GM21515 (cell line): ENCODE measurements at regions not wholly inside any gene's neighbourhood (a gene's known extent, or its start where the extent isn't known, plus 50 kb on each side); places are given as distances from the start of the nearest gene placed in this dataset.
A peak's percentile ranks its signal among the peaks of the same experiment; 100 is the strongest.
"Not testable (repeated sequence)": the region's sequence is repeated elsewhere in the genome, so short reads cannot be mapped to it uniquely, and the experiment has no call there.

Experiments used
- ATAC-seq: cut with Tn5 transposase; IDR thresholded peaks from one replicate; pipeline ENCODE4 v1.9.1; 2021; ENCODE audit not compliant: unreplicated experiment

DNA sequence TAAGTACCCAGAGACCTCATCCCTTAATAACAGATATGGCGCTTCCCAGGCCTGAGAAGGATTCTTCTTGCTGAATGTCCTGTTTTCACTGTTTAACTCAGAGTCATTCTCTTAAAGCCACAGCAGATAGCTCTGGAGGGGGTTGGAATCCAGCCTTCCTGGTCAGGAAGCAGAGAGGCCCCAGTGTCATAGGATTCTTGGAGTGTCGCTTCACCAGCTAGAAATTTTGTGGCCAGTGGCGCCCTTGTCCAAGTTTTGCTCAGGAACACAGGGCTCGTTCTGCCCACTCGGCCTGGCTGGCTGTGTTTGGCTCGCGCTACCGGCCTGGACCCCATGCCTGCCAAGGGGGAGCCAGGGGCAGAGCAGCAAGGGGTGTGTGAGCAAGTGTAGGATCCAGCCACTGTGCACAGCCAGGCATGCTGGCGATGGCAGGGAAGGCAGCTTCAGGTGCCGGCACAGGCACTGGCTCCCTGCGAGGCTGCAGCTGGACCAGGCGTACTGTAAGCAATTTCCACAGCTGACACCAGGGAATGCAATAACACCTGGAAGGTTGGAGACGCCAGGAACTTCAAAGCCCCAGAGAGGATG, 214.8 kb upstream of the SESN3 start:
- no peak for ATAC-seq

DNA sequence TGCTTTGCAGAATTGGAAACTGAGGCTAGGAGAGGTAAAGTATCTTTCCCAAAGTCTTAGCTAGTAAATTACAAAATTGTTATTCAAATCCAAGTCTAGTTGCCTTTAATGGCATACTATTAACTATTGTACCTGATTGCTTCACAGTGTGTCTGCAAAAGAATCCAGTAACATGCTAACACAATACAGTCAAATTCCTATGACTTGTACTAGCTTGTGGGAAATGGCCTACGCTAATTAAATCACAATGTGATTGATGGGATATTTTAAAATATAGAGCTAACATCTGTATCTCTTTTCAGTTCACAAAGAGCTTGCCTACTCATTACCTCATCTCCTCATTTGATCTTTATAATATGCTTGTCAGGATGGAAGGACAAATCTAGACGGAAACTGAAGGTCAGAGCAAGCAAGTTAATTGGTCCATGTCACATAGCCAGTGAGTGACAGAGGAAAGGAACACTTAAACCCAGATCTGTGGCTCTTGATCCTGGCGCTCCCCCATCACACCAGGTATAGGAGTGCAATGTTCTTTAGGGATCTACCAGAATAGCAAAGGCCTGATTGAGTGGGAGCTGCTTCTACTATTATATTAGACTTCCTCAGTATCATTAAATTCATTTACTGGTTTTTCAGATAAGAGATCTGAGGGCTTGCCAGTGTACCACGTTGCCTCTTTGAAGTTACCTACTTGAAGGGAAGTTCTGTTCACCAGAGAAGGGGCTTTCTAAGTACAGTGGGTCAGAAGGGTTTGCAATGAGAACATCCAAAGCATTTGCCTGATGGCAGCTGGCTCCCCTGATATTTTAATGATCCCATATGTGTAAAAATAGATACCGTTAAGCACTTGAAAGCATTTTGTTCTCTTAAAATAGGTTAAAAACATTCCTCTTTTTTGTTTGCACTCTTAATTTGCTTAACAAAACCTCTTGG, 213.6 kb upstream of the SESN3 start:
- no peak for ATAC-seq

DNA sequence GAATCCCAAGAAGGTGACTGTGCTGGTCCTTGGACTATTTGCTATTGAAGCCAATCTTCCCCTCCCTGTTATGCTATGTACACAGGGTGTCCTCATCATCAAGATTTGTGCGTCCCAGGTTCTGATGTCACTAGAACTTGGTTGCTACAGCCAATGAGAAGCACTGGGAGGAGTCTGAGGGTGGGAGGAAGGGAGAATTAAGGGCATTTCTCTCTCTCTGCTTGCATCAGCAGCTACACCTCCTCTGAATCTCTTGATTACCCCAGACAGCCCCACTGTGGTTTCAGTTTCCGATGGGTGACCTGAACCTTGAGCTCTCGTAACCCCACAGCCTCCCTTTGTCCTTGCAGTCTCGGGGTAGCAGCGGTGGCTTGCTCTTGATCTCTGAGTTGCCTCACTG, 212.4 kb upstream of the SESN3 start:
- peak; percentile 75 for ATAC-seq

DNA sequence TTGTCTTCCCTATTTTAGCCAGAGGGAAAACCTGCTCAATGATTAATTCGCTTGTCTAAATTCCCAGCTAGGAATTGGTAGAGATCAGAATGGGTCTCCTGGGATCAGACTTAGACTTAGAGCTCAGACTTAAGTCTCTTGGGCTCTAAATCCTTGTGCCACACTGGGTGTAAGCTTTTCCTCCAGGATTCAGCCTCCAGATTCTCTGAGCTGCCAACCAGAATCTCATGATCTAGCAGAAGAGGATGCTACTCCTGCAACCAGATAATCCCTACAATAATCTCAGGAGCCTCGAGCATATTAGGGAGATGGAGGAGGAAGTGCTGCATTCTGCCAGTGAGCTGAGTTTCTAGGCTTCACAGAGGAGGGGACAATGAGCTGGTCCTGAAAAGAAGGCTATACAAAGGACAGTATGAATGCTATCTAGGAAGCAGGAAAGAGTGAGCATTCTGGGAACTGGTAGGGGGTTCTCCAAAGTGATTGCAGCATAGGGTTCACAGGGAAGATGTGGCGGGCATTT, 211.6 kb upstream of the SESN3 start:
- no peak for ATAC-seq

DNA sequence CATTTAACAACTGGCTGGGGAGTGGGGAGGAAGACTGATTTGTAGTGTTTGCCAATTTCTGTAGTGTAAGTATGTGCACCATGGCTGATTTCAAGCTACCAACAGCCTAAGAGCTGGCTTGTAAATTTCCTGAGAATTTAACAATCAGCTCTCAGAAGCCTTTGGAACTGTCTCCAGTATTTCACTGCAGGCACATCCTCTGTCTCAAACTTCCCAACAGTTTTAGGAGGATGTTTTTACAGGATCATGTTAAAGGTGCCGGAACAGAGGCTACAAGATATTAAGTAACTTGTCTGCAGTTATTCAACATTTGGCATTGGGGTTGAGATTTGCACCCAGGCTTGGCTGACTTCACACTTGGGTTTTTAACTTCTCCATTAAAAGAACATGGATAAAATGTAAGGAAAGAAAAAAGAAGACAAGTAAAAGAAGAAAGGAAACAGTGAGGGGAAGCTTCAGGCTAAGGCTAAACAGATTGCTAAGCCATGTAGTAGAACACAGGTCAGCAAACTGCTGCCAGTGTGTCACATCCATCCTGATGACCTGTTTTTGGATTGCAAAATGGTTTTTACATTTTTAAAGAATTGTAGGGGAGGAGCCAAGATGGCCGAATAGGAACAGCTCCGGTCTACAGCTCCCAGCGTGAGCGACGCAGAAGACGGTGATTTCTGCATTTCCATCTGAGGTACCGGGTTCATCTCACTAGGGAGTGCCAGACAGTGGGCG, 204.8 kb upstream of the SESN3 start:
- no peak for ATAC-seq

DNA sequence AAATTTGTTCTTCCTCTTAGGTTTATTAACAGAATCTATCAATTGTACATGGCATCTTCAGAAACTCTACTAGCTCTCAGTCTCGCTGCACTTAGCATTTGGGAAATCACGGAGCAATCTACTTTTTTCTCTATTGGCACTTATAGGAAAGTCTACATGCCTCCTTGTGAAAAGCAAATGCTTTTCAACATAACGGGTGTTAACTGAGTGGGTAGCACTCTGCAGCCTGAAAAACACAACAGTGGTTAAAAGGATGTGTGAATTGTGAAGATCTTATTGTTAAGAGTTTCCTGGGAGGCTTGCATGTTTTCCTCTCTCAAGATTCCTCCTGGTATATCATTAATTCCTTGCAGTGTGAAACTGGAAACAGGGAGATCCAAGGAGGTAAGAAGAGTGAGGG, 204.2 kb upstream of the SESN3 start:
- no peak for ATAC-seq

DNA sequence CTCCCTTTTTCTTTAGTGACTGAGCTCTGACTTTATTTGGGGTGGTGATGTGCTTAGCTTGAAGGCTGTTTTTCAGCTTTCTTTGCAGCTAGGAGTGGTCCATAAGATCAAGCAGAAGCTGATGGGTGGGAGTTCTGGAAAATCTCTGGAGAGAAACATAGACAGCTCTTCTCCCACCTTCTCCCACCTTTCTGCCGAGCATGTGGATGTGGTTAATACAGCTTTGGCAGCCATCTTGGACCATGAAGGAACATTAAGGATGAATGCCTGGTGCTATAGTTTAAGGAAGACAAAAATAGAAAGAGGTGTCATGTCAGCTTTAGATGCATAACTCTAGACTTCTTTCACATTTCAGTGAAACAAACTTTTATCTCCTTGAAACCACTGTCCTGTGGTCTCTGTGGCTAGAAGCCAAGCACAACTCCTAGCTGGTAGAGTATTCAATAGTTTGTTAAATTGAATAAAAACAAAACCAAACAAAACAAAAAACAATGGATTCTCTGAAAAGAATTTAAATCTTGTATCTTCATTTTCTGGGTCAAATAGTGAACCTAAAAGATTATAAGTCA, 203.6 kb upstream of the SESN3 start:
- ATAC-seq = no peak

DNA sequence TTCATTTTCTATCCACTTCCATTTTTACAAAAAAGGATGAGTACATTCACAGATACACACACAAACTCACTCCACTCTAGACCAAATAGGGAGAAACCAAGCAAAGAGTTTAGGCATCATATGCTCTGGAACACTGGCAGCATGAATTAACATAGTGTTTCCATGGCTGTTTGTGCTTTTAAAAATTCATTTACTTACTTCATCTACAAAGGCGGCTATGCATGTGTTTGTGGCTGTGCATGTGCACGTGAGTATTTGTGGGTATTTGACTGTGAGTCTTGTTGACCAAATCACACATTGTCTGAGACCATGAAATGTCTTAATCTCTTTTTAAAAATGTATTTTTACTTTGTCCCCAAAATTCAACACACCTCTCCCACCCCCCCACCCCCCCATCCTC, 203.0 kb upstream of the SESN3 start:
- ATAC-seq = no peak

DNA sequence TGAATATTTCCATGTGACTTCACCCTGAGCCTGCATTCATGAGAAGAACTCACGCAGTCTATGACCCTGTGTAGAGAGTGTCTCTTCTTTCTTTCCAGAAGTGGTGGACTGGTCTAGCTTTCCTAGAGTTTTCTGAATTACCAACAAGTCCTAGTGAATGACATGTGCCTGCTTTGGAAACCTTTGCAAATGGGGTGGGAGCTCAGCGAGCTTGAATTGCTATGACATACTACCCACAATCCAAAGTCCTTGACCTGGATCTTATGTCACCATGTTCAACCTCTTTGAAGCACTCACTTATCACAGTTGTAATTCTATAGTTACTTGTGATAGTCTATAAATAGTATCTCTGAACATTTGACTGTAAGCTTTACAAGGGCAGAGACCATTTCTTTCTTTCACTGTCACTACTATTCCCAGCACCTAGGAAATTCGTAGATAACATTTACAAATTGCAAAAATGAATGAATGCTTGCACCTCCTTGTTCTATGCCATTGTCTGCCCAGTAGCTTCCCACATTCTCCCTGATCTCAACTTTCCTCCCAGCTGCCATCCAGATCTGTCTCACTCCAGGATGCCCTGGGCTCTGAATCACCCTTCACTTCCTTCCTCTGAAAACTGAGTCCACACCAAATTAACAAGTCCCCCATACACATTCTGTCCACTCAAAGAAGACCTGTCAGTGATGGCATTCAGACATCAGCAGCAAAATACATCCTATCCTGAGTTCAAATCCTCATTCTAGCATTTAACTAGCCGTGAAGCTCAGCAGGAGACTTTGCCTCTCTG, 201.9 kb upstream of the SESN3 start:
- no peak for ATAC-seq

DNA sequence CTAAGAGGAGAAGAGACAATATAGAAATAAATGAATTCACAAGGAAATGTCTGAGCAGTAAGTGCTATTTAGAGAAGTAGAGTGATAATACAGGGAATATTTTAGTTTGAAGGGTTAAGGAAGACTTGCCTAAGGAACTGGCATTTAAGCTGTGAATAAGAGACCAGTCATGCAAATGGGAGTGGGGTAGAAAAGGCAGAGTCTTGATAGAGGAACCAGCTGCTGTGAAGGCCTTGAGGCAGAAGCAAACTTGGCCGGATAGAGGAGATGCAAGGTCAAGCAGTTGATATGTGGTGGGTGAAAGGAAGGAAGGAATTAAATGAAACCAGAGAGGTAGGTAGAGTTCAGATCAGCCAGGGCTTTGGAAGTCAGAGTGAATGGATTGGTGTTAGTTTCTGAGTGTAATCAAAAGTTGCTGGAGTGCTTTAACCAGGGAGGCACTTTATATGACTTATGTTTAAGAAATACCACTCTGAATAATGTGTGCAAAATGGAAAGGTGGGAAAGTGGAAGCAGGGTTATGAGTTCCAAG, 198.4 kb upstream of the SESN3 start:
- ATAC-seq = no peak

DNA sequence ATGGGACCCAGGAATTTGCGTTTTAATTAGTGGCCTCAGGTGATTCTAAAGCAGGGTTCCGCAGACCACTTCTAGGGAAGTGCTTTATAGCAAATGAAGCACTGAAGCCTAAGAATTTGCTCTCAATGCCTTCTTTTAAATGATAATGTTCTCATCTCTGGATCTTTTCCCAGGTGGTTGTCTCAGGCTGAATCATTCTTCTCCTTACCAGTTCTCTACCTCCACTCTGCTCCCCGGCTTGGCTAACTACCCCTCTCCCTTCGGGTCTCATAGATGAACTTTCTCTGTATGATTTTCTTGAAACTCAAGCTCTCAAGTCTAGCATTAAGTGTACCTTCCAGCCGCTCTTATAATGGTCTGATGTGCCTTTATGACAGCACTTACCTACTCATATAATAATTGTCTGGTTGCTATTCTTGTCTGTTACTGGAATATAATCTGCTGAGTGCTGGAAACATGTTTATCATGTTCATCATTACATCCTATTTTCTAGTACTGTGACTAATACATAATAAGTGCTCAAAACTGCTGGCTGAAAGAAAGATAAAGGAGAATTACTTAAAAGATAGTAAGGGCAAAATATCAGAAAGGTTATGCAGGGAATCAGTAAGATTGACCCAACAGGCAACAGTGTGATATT, 195.9 kb upstream of the SESN3 start:
- no peak for ATAC-seq

DNA sequence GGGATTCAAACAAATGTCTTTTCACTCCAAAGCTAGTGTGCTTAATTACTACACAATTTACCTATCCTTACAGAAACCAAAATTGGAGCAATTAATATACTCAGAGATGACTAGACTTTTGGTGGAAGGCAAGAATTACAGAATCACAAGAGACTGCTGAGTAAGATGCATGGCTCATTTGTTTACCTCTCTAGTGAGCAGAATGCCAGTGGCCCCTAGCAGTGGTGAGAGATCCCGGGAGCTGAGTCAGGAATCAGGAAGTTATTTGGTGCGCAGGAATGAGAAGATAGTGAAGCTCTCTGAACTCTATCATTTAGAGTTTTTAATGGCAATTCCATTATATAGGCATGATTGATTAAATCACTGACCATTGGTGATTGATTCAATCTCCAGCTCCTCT, 188.9 kb upstream of the SESN3 start:
- ATAC-seq = no peak

DNA sequence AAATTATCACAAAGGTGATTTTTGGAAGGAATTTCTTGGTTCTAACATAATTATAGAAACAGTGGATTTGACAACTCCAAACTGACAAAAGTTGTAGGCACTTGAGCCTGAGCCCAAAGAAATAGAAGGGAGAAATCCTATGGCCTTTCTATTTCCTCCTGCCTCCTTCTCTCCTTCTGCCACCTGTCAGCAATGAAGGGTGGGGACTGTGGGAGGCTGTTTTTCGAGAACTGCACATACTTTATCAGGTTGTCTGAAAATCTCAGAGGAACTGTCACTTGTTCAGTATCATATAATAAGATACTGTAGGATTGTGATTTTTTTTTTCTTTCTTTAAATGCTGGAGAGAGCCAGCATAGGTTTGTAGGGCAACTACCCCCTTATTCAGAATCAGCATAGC, 187.9 kb upstream of the SESN3 start:
- ATAC-seq = no peak

DNA sequence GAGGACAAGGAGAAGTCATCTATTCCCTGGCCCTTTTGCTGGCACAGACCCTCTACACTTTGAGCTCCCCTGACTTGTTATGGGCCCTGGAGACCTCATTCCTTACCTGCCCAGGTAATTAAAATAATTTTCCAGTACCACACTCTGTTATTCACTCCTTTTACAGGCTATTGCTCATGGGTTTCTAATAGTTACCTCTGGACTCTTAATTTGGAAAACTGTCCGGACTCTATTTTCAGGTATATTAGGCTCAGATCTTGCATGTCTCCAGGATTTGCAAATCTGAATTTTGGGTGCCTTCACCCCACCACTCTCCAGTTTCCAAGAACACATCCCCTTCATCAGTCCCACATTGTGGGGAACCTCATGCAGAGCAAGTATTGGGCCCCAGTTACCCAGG, 186.8 kb upstream of the SESN3 start:
- no peak for ATAC-seq

DNA sequence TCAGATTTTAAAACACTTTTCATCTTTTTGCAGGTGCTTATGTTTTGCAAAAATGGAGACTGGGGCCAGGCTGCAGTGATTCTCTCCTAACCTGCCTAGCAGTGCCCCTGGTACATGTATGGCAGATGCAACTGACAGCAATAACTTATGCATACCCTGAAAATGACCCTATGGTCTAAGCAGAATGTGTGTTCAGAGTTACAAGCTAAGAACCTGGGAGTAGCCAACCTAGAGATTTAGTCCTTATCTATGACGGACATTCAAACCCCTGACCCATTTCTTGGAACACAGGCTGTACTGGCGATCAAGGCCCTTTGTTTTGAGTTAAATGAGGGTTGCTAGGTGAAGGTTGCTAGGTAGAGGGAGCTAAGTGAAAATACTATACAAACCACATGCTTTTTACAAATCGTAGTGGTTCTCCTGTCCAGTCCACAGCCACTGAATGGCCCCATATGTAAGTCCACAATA, 184.9 kb upstream of the SESN3 start:
- no peak for ATAC-seq

DNA sequence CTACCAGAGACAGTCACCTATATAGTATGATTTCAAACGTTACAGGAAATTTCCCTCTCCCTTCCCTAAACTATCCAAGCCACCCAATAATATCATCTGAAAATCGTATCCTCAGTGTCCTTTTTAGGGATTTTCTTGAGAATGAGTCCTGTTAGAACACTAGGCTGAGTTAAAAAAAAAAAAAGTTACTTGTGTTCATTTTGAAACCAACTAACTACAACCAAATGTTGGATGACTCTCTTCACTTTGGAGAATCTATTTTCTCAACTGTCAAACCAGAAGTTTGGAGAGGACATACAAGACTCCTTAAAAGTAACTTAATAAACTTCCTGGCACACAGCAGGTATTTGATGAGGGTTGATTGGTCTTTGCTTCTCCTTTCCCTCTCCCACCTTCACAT, 183.2 kb upstream of the SESN3 start:
- ATAC-seq = no peak

DNA sequence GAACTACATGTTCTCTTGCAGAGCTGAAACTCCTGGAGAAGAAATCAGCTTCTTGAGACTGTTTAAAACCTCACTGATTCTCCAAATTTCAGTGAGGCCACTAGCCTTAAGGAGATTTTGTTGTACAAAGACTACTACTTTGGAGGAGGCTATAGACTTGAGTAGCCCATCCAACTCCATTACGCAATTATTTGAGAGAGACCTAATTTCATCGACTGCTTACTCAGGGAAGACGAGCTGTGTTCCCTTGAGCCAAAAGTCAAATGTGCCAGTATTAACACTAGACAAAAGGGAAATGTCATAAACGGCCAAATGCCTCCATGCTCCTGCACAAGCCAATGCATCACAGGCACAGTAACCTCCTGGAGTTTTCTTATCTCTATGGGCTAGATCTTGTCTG, 182.8 kb upstream of the SESN3 start:
- ATAC-seq = no peak

DNA sequence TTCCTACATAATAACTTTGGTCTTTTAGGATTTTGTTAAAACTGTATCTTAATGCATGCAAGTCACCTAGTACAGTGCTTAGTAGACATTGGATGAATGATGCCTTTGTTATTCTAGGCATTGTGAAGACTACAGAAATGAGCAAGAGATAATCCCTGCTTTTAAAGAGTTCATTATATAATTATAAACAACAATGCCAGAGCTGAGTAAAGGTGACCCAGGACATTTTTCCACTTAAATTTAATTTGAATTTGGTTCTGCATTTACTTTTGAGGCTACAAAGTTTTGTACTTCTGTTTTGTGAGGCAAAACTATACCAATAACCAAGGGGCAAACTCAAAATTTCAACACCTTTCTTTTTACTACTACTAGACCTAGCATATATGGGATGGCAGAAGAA, 182.0 kb upstream of the SESN3 start:
- ATAC-seq = no peak

DNA sequence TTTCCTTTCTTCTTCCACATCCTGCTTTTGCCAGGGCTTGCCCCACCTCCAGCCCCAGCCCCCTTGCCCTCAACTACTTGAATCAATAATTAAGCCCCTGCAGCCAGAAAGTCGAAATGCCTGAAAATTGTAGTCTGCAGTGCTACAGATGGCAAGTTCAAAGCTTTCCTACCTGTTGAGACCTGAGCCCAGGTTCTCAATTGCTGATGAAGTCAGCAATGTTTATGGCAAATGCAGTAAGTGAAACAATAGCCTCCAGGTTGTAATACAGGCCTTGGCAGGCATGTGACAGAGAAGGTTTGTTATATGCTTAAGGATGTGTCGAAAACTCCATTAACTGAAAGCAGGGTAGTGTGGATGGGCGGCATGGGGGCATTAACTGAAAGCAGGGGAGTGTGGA, 181.1 kb upstream of the SESN3 start:
- no peak for ATAC-seq

DNA sequence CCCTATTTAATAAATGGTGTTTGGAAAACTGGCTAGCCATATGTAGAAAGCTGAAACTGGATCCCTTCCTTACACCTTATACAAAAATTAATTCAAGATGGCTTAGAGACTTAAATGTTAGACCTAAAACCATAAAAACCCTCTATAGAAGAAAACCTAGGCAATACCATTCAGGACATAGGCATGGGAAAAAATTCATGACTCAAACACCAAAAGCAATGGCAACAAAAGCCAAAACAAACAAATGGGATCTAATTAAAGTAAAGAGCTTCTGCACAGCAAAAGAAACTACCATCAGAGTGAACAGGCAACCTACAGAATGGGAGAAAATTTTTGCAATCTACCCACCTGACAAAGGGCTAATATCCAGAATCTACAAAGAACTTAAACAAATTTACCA, 179.7 kb upstream of the SESN3 start:
- not testable (repeated sequence) for ATAC-seq
